ENCODE measurements at regions not wholly inside any gene's neighbourhood (a gene's known extent, or its start where the extent isn't known, plus 50 kb on each side); places are given as distances from the start of the nearest gene placed in this dataset.

- TF ChIP-seq, protein P1, sequence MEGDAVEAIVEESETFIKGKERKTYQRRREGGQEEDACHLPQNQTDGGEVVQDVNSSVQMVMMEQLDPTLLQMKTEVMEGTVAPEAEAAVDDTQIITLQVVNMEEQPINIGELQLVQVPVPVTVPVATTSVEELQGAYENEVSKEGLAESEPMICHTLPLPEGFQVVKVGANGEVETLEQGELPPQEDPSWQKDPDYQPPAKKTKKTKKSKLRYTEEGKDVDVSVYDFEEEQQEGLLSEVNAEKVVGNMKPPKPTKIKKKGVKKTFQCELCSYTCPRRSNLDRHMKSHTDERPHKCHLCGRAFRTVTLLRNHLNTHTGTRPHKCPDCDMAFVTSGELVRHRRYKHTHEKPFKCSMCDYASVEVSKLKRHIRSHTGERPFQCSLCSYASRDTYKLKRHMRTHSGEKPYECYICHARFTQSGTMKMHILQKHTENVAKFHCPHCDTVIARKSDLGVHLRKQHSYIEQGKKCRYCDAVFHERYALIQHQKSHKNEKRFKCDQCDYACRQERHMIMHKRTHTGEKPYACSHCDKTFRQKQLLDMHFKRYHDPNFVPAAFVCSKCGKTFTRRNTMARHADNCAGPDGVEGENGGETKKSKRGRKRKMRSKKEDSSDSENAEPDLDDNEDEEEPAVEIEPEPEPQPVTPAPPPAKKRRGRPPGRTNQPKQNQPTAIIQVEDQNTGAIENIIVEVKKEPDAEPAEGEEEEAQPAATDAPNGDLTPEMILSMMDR (conservative IDR thresholded peaks at IDR 0.05), result no peak
- Histone ChIP-seq H3K79me2 (ENCODE audit: insufficient read depth, low read length) (no peaks in the 10 kb centered on the region), H4K5ac (ENCODE audit: insufficient read length, low read depth, low read length) (no peak overlapping the region), H2BK5ac (ENCODE audit: insufficient read length, low read length) (no peak overlapping the region), H3K4ac (ENCODE audit: low read depth, low read length) (no peak overlapping the region), H4K20me1 (ENCODE audit: control insufficient read depth, insufficient read depth, insufficient read length) (no peaks in the 10 kb centered on the region), H3K79me1 (ENCODE audit: insufficient read depth, low read depth, low read length, poor library complexity, severe bottlenecking) (no peaks in the 10 kb centered on the region), H2BK15ac (ENCODE audit: low read depth, low read length) (no peak overlapping the region), H4K8ac (replicated peaks; ENCODE audit: insufficient read length, low read depth, low read length) (no peak overlapping the region), H3K9ac (ENCODE audit: extremely low read depth, insufficient read length, low read length) (no peak overlapping the region), H2AFZ (ENCODE audit: low read length) (no peak overlapping the region), H3K56ac (ENCODE audit: insufficient read length, low read depth, low read length) (no peak overlapping the region), H3K18ac (ENCODE audit: insufficient read length, low read depth, low read length) (no peak overlapping the region), H3K4me2 (ENCODE audit: insufficient read depth, insufficient read length, low read length) (no peak overlapping the region), H3K23ac (ENCODE audit: insufficient read length, low read depth, low read length) (no peak overlapping the region), H3K14ac (ENCODE audit: insufficient read depth, low read length) (no peak overlapping the region), H2BK20ac (ENCODE audit: low read depth, low read length, poor library complexity, severe bottlenecking) (no peak overlapping the region), H2BK120ac (ENCODE audit: low read depth, low read length, poor library complexity, severe bottlenecking) (no peak overlapping the region), H3K27me3 (ENCODE audit: insufficient read depth, low read length) (no peaks in the 10 kb centered on the region), H3K4me1 (ENCODE audit: insufficient read depth, low read length) (no peaks in the 10 kb centered on the region), H4K91ac (ENCODE audit: insufficient read length, low read depth, low read length) (no peak overlapping the region), H3K9me3 (ENCODE audit: control insufficient read depth, low read depth, low read length) (peaks cover 30% of the 10 kb centered on the region), H2AK5ac (ENCODE audit: insufficient read length, low read length) (no peak overlapping the region), H3K23me2 (ENCODE audit: insufficient read length, low read depth, low read length, poor library complexity, severe bottlenecking) (no peaks in the 10 kb centered on the region), H3T11ph (ENCODE audit: low read length) (no peak overlapping the region), H3K27ac (ENCODE audit: insufficient read length, low read depth, low read length) (no peak overlapping the region), H2BK12ac (ENCODE audit: insufficient read length, low read depth, low read length) (no peak overlapping the region)
- peaks cover 52 to 64% of the 10 kb centered on the region in 2 experiments for H3K9me3 Mint-ChIP-seq
- peaks cover 0 to 8% of the 10 kb centered on the region in 2 experiments; a peak in 2 of 4 replicates for H3K4me1 Mint-ChIP-seq
- WGBS (ENCODE audit: extremely low coverage, insufficient read length, low lambda C conversion rate), result no CpG with 5 or more reads among the region's 2 CpGs
- H3K27ac Mint-ChIP-seq, result no peak overlapping the region
- H3K36me3 Mint-ChIP-seq (ENCODE audit: insufficient read depth in 1 of 3, low read depth in 3 of 3), result no peaks in the 10 kb centered on the region; a peak in 2 of 7 replicates
- DNase-seq, result no peak
- 0 out of 2 replicates have a peak, but pooled peaks cover 2% of the 10 kb centered on the region for H3K27me3 Mint-ChIP-seq (ENCODE audit: low read depth)
- H3K4me3 Mint-ChIP-seq, result no peak overlapping the region
Measured at GRCh38 chrX:147848543-147849443, 62.9 kb upstream of the FMR1 start.

Data from H9 (cell line).